Neutrophil (primary cell): ENCODE measurements at regions not wholly inside any gene's neighbourhood (a gene's known extent, or its start where the extent isn't known, plus 50 kb on each side); places are given as distances from the start of the nearest gene placed in this dataset.
"Not testable (repeated sequence)": the region's sequence is repeated elsewhere in the genome, so short reads cannot be mapped to it uniquely, and the experiment has no call there.

Source experiments
- H3K27ac ChIP-seq: fragments of 200-600 bp; sonication (generic); 2 replicates; pipeline ENCODE4 v1.5.1; 2016; ENCODE audit warnings: mild to moderate bottlenecking, moderate library complexity
- H3K27me3 ChIP-seq: fragments of 200-600 bp; sonication (generic); 2 replicates; pipeline ENCODE4 v1.6.0; 2016; ENCODE audit warnings: mild to moderate bottlenecking
- H3K36me3 ChIP-seq: fragments of 200-600 bp; sonication (generic); 2 replicates; pipeline ENCODE4 v1.5.1; 2017
- H3K4me1 ChIP-seq, 2 experiments: fragments of 200-600 bp in 1 of 2; sonication (generic) in 1 of 2; 1 replicate in 1 of 2; 2 replicates in 1 of 2; pipeline versions ENCODE4 v1.5.1 to v1.6.1; 2013 to 2016; ENCODE audit warnings: low read depth in 1 of 2, low read length in 1 of 2, mild to moderate bottlenecking in 1 of 2, moderate library complexity in 1 of 2; ENCODE audit not compliant: control insufficient read depth in 1 of 2, insufficient read depth in 1 of 2
- H3K4me3 ChIP-seq, 2 experiments: fragments of 200-600 bp in 1 of 2; sonication (generic) in 1 of 2; 1 replicate in 1 of 2; 2 replicates in 1 of 2; pipeline ENCODE4 v1.5.1; 2013 to 2016; ENCODE audit warnings: low read depth in 1 of 2, low read length in 1 of 2, mild to moderate bottlenecking in 1 of 2, moderate library complexity in 1 of 2
- H3K9me3 ChIP-seq: fragments of 200-600 bp; sonication (generic); 2 replicates; pipeline ENCODE4 v1.5.1; 2016

DNA sequence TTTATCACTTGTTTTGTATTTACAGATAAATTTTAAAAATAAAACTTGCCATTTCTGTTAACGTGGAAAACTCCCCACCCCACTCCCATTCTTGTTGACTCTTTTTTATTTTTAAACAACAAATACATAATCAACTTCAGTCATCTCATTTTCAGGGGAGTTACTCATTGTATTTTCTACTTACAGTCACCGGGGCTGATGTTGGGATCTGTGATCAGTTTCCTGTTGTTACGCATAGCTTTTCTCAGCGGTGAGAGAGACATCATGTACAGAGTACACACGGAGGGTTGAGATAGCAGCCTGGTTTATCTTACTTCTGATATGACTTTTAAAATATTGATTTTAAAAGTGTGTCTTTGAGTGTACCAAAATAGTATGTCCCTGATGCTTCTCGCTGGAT lies 248.0 kb upstream of the PLGLB2 start:
- not testable (repeated sequence) for H3K27me3 ChIP-seq, H3K27ac ChIP-seq, H3K9me3 ChIP-seq, H3K4me3 ChIP-seq, H3K36me3 ChIP-seq
- peaks cover 9 to 10% of the 10 kb centered on the region in 2 experiments for H3K4me1 ChIP-seq

DNA sequence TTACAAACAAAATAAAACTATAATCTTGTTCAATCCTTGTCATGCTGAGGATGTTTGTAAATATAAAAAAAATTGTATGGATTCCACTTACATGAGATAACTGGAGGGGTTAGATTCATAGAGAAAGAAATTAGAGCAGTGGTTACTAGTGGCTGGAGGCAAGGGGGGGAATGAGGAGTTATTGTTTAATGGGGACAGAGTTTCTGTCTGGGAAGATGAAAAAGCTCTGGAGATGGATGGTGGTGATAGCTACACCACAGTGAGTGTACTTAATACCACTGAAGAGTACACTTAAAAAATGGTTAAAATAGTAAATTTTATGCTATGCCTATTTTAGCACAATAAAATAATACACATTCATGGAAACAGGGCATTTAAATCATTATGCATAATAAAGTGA lies 247.5 kb upstream of the PLGLB2 start:
- not testable (repeated sequence) for H3K4me1 ChIP-seq, H3K36me3 ChIP-seq, H3K4me3 ChIP-seq, H3K27ac ChIP-seq, H3K9me3 ChIP-seq, H3K27me3 ChIP-seq

DNA sequence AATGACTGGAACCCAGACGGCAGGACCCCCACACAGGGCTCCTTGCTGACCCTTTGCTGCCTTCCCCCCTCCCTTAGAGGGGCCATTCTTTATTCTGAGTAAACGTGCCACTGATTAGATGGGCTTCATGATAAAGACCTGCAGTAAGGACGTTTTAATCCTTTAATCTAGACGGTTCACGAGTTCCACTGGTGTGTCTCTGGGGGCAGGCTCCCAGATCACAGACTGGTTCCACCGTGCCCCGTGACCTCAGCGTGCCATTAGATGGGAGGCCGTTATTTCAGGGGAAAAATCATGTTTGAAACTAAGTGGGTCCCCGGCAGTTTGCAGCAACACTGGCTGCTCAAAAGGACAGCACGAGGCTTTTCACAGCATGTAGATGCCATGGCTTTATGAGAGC lies 246.9 kb upstream of the PLGLB2 start:
- H3K27ac ChIP-seq, H3K36me3 ChIP-seq, H3K9me3 ChIP-seq, H3K4me3 ChIP-seq, H3K4me1 ChIP-seq, H3K27me3 ChIP-seq: not testable (repeated sequence)

DNA sequence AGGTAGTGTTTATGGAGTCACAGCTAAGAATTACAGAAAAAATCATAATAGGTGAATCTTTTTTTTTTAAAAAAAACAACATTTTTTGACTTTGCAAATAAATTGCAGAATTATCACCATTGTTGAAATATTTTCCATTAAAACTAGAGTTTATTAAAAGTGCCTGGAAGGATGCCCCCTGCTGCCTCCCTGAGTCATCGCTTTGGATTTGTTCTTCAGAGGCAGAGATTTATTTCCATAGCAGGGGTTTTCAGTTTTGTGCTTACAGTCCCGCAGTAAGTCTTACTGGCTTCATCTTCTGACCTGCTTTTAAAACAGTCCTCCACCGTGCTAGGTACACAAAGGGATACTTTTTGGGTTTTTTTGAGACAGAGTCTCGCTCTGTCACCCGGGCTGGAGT lies 244.9 kb upstream of the PLGLB2 start:
- H3K36me3 ChIP-seq, H3K4me1 ChIP-seq, H3K4me3 ChIP-seq, H3K27ac ChIP-seq, H3K9me3 ChIP-seq, H3K27me3 ChIP-seq: not testable (repeated sequence)

DNA sequence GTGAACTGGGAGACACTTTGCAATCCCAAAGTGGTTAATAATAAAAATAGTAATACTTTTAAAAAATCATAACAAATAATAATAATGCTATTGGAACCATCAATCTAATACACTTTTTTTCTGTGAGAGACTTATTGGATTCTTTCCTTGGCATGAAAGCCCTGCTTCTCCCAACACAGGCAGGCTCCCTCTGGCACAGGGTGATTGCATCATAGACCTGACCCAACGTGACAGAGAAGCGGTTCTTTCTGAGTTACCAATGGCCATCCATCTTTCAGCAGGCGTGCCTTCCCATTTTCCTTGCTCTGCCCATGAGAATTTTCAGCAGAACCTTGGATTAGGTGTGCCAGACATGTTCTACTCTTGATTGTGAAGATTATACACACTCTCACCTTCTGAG lies 242.6 kb upstream of the PLGLB2 start:
- not testable (repeated sequence) for H3K36me3 ChIP-seq, H3K4me3 ChIP-seq, H3K4me1 ChIP-seq, H3K27me3 ChIP-seq, H3K9me3 ChIP-seq
- H3K27ac ChIP-seq, result peak overlapping the region; percentile 46

DNA sequence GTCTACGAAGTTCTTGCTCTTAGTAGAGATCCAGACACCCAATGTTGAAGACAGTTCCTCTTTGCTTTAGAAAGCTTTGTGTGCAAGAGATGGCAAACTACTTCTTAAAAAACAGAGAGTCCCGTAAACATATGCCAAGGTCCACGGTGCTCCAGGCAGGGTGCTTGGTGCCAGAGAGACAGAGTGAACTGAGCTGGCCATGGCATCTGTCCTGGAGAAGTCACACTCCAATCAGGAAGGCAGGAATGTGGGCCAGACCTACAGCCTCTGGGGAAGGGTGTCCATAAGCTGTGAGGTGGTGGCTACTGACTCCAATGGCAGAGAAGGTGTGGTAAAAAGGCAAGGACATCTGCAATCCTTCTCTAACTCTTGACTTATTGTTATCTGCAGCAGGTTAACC lies 242.0 kb upstream of the PLGLB2 start:
- H3K27me3 ChIP-seq, H3K36me3 ChIP-seq, H3K4me1 ChIP-seq, H3K9me3 ChIP-seq, H3K4me3 ChIP-seq: not testable (repeated sequence)
- H3K27ac ChIP-seq, result peak overlapping the region; percentile 60

DNA sequence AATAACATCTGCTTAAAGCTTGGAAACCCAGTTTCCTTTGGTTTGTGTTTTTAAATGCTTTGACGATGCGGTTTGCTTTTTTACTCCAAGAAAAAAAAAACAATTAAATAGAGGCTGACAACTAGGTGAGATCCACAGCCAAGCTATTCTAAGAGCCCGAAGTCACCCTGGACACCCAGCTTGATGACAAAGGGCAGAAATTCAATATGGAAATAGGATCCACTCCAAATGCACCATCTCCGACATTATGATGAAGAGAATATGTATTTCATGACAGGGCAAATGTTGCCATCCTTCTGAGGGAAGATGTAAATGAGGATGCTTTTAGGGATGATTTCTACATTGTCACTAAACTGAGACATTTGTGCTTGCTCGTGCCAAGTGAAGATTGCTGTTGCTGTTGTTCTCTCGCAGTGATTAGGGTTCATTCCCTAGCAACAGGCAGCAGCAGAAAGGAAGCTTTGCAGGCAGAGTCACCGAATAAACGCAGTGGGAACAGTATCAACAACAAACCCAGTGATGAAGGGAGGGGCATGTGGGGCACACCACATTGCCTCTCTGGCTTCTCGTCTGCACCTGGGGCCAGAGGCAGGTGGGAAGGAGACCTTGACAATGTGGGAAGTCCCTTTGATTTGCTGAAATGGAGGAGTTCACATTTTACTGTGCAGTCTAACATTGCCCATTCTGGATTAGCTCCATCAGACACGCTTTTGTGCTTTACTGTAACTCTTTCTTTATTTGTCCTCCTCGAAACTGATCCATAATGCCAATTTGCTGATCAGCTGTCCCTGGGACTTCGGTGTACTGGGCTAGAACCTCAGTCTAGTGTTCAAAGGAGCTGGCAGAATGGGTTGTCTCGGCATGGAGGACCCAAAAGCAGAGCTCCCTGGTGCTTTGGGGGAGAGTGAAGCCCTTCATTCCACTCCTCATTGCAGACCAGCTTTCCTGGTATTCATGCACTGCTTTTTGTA lies 240.2 kb upstream of the PLGLB2 start:
- H3K4me1 ChIP-seq, H3K4me3 ChIP-seq, H3K36me3 ChIP-seq, H3K27me3 ChIP-seq, H3K9me3 ChIP-seq, H3K27ac ChIP-seq: not testable (repeated sequence)

DNA sequence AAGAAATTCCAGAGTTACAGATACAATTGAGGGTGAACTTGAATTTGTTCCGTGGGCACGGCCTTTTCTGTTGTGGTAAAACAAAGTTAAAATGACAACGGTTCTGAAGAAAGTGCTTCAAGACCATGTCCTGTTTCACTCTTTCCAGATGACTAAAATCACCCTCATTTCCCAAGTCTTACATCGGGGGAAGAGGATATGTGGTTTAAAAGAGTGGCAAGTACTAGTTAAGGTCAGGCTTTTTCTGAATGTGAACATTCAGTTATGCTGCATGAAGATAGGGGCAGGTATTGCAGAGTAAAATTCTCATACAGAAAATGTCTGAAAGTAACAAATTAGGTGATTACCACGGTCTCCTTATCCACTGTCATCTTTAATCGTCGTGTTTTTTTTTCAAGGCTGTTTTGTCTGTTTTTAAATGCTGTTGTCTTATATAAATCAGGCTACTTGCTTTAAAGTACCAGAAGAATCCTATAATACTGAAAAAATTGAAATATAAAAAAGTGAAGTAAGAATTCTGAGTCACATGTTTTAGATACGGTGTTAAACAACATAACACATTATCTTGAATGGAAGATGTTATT lies 236.6 kb upstream of the PLGLB2 start:
- H3K27ac ChIP-seq, result peak overlapping the region; percentile 45
- H3K36me3 ChIP-seq, H3K9me3 ChIP-seq, H3K4me3 ChIP-seq, H3K4me1 ChIP-seq, H3K27me3 ChIP-seq: not testable (repeated sequence)

DNA sequence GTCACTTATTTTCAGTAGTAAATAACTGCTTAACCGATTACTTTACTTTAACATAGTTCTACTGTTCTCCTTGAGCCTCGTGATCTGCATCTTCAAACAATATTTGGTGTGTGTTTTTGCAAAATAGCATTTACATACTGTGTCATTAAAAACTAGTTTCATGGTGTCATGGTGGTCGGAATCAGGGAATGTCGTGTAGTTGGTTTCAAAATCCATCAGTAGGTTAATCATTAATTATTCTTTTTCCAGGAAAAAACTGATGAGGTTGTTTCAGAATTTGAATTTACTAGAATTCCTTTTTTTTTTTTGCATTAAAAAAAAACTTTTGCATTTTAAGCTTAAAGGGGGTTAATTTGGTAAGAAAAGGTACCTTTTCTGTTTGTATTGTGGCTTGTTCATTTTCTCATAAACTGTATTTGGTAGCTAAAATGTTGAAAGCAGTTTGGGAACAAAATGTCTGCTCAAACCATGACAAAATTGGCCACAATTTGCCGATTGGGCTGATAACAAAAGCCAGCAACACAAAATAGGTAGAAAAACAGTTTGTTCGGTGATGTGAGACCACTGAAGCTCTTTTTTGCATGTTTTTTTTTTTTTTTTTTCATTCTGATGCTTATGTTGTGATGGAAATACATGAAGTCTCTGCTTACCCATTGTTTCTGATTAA lies 234.9 kb upstream of the PLGLB2 start:
- not testable (repeated sequence) for H3K4me1 ChIP-seq, H3K27ac ChIP-seq, H3K27me3 ChIP-seq, H3K9me3 ChIP-seq, H3K36me3 ChIP-seq, H3K4me3 ChIP-seq

DNA sequence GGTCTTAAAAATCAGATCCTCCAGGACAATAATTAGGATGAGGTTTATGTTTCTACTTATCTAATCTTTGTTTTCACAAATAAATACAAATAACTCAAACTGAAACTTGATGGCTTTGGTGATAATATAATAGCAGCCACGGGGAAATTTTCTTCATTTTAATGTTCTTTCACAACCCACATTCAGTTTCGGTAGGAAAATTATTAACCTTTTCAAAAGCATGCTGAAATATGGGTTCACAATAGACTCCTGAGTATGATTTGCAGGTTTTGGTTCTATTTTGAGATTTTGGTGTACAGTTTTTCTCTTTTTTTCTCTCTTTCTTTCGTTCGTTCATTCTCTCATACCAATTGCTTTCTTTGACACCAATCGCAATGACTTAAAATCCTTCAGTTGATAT lies 233.9 kb upstream of the PLGLB2 start:
- H3K4me1 ChIP-seq, result peaks cover 14 to 15% of the 10 kb centered on the region in 2 experiments
- not testable (repeated sequence) for H3K36me3 ChIP-seq, H3K27ac ChIP-seq

DNA sequence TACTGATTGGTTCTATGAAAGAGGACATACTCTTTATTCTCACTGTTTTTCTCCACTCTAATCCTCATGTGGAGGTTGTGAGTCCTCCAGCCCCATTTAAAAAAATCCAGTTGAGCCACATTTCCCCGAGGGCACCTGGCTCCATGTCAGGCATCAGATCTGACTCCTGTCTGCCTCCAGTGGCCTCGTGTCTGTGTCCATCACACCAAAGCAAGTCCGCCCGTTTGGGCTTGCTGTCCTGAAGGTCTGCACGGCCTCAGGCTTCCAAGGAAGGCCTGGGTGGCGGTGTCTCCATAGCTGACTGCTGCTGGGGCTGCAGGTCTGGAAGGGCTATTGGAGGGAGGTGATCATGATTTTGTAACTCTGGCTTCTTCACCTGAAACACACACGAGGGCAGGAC lies 233.4 kb upstream of the PLGLB2 start:
- H3K27ac ChIP-seq, H3K4me3 ChIP-seq, H3K36me3 ChIP-seq, H3K9me3 ChIP-seq, H3K27me3 ChIP-seq: not testable (repeated sequence)
- H3K4me1 ChIP-seq, result peaks cover 15 to 16% of the 10 kb centered on the region in 2 experiments

More for the DNA sequence above, 233.9 kb upstream of the PLGLB2 start:
- not testable (repeated sequence) for H3K4me3 ChIP-seq, H3K27me3 ChIP-seq, H3K9me3 ChIP-seq

DNA sequence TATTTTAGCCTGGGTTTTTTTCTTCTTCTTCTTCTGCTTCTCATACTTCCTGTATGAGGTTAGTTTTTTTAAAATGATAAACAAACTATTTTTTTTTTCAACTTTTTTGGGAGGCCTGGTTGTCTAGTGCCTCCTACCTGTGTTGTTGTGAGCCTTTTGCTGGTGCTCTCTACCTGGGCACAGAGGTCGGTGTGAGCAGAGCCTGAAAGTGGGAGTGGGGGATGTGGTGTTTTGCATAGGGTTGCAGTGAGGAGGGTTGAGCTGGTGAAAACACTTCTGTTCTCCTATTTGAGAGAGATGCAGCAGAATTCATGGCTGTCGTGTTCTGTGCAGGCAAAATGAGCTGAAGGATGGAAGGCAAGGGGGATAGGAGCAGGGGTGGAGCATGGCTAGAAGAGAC lies 232.7 kb upstream of the PLGLB2 start:
- not testable (repeated sequence) for H3K27me3 ChIP-seq, H3K9me3 ChIP-seq, H3K36me3 ChIP-seq, H3K4me3 ChIP-seq
- H3K27ac ChIP-seq, result peak overlapping the region; percentile 68
- peaks cover 17 to 19% of the 10 kb centered on the region in 2 experiments for H3K4me1 ChIP-seq

DNA sequence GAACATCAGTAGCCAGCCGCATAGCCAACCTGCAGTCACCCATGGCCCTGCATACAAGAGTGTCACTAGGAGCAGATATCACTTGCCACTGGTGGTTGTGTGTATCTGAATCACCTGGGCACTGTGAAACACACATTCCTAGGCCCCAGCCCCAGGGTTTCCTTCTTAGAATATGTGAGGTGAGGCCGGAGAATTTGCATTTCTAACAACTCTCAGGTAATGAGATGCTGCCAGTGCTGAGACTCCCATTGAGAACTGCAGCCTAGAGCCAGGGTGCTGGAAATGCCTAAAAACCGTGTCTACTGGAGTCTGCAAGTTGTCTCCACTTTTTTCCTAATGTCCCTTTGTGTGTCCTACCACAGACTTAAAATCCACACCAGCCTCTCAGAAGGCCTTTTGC lies 232.0 kb upstream of the PLGLB2 start:
- H3K27ac ChIP-seq, H3K9me3 ChIP-seq, H3K27me3 ChIP-seq, H3K4me3 ChIP-seq, H3K36me3 ChIP-seq: not testable (repeated sequence)
- peaks cover 16 to 17% of the 10 kb centered on the region in 2 experiments for H3K4me1 ChIP-seq
